ENCODE measurements at regions not wholly inside any gene's neighbourhood (a gene's known extent, or its start where the extent isn't known, plus 50 kb on each side); places are given as distances from the start of the nearest gene placed in this dataset.

- TF ChIP-seq CTCF (conservative IDR thresholded peaks at IDR 0.05; ENCODE audit: low read depth in 2 of 2) = no peak
- TF ChIP-seq ZNF331 (CRISPR knock-in tag; IDR thresholded peaks at IDR 0.05; ENCODE audit: low read depth) = no peak
- no peak for TF ChIP-seq REST (IDR thresholded peaks at IDR 0.05; ENCODE audit: unreplicated experiment)
- no peak for TF ChIP-seq ZNF114 (CRISPR knock-in tag; IDR thresholded peaks at IDR 0.05)
- TF ChIP-seq NANOG (IDR thresholded peaks at IDR 0.05; ENCODE audit: borderline replicate concordance) = no peak
- DNase-seq (ENCODE audit: low spot score) (no peak), ATAC-seq (no peak)
- Histone ChIP-seq H3K36me3 (ENCODE audit: insufficient read depth) (no peaks in the 10 kb centered on the region), H3K4me3 (no peak overlapping the region), H3K9me2 (ENCODE audit: insufficient read depth) (peaks cover 8% of the 10 kb centered on the region; the same call in 1 of the 2 replicates), H3F3A (replicated peaks; ENCODE audit: low read depth) (no peaks in the 10 kb centered on the region), H3K4me2 (no peak overlapping the region), H3K27me3 (ENCODE audit: insufficient read depth) (no peaks in the 10 kb centered on the region), H3K4me1 (ENCODE audit: insufficient read depth) (peaks cover 8% of the 10 kb centered on the region; the same call in 1 of the 2 replicates), H3K27ac (ENCODE audit: low read depth) (no peak overlapping the region), H4K20me1 (replicated peaks; ENCODE audit: insufficient read depth) (no peaks in the 10 kb centered on the region), H2AFZ (no peak overlapping the region), H3K79me2 (replicated peaks; ENCODE audit: insufficient read depth) (no peaks in the 10 kb centered on the region)
- Mint-ChIP-seq H3K27me3 (ENCODE audit: insufficient read depth, low read depth, poor library complexity) (peaks cover 2% of the 10 kb centered on the region), H3K4me3 (no peak overlapping the region), H3K27ac (no peak overlapping the region), H3K9me3 (no peaks in the 10 kb centered on the region), H3K36me3 (ENCODE audit: low read depth) (no peaks in the 10 kb centered on the region; the same call in 2 of the 3 replicates), H3K4me1 (peaks cover 10% of the 10 kb centered on the region)
These were observed 334.8 kb downstream of the SATB1 start for GRCh38 chr3:18090377-18090776.

GRCh38 chr3:18087988-18088387, 337.2 kb downstream of the SATB1 start:
- no peaks in the 10 kb centered on the region for H3K9me3 Mint-ChIP-seq
- Histone ChIP-seq H3K27me3 (ENCODE audit: insufficient read depth) (no peaks in the 10 kb centered on the region), H4K20me1 (replicated peaks; ENCODE audit: insufficient read depth) (no peaks in the 10 kb centered on the region), H3K79me2 (replicated peaks; ENCODE audit: insufficient read depth) (no peaks in the 10 kb centered on the region), H3K36me3 (ENCODE audit: insufficient read depth) (no peaks in the 10 kb centered on the region), H3K4me2 (no peak overlapping the region), H3K27ac (ENCODE audit: low read depth) (no peak overlapping the region), H3K4me3 (no peak overlapping the region), H3K4me1 (ENCODE audit: insufficient read depth) (no peaks in the 10 kb centered on the region), H3F3A (replicated peaks; ENCODE audit: low read depth) (no peaks in the 10 kb centered on the region), H2AFZ (no peak overlapping the region), H3K9me2 (ENCODE audit: insufficient read depth) (peaks cover 20% of the 10 kb centered on the region; the same call in 1 of the 2 replicates)
- peaks cover 3% of the 10 kb centered on the region for H3K27me3 Mint-ChIP-seq (ENCODE audit: insufficient read depth, low read depth, poor library complexity)
- no peak for TF ChIP-seq EZH2phosphoT487 (IDR thresholded peaks at IDR 0.05; ENCODE audit: unreplicated experiment)
- no peak for TF ChIP-seq REST (IDR thresholded peaks at IDR 0.05; ENCODE audit: unreplicated experiment)
- no peak for TF ChIP-seq CTCF (conservative IDR thresholded peaks at IDR 0.05; ENCODE audit: low read depth in 2 of 2)
- no peak for TF ChIP-seq EZH2 (IDR thresholded peaks at IDR 0.05; ENCODE audit: low read depth, unreplicated experiment)
- no peak for TF ChIP-seq CREB1 (CRISPR knock-in tag; IDR thresholded peaks at IDR 0.05; ENCODE audit: low read depth)
- TF ChIP-seq ZNF114 (CRISPR knock-in tag; IDR thresholded peaks at IDR 0.05) = no peak
- no peak for TF ChIP-seq STAT1 (IDR thresholded peaks at IDR 0.05; ENCODE audit: unreplicated experiment)
- TF ChIP-seq POLR2AphosphoS5 (IDR thresholded peaks at IDR 0.05; ENCODE audit: low read depth) = no peak
- ATAC-seq (no peak), DNase-seq (ENCODE audit: low spot score) (no peak)
- H3K4me3 Mint-ChIP-seq = no peak overlapping the region
- peaks cover 7% of the 10 kb centered on the region for H3K4me1 Mint-ChIP-seq
- no peaks in the 10 kb centered on the region; the same call in 2 of the 3 replicates for H3K36me3 Mint-ChIP-seq (ENCODE audit: low read depth)
- H3K27ac Mint-ChIP-seq = no peak overlapping the region
